GM23338 (cell line): ENCODE measurements at regions not wholly inside any gene's neighbourhood (a gene's known extent, or its start where the extent isn't known, plus 50 kb on each side); places are given as distances from the start of the nearest gene placed in this dataset.

Experiments
- ATAC-seq: fragments of 200-7000 bp; cut with Tn5 transposase; 3 replicates; pipeline ENCODE4 v1.9.1; 2020
- DNase-seq: peaks from one replicate; pipeline ENCODE4 v3.0.0-alpha.2; 2015; ENCODE audit warnings: low spot score
- H2AFZ ChIP-seq: fragments of 200-600 bp; sonication (generic); 2 replicates; pipeline ENCODE4 v1.8.0; 2016; ENCODE audit warnings: antibody characterized with exemption, mild to moderate bottlenecking, moderate library complexity
- H3F3A ChIP-seq: fragments of 200-600 bp; sonication (generic); replicated peaks from 2 replicates; pipeline ENCODE4 v1.8.0; 2017; ENCODE audit warnings: antibody characterized with exemption, mixed run types, low read depth
- H3K27ac ChIP-seq: fragments of 200-600 bp; sonication (generic); 2 replicates; pipeline ENCODE4 v1.6.1; 2016; ENCODE audit warnings: low read depth
- H3K27me3 ChIP-seq: fragments of 200-600 bp; sonication (generic); 2 replicates; pipeline ENCODE4 v1.8.0; 2016; ENCODE audit warnings: mild to moderate bottlenecking, mixed run types, moderate library complexity; ENCODE audit not compliant: insufficient read depth
- H3K36me3 ChIP-seq: fragments of 200-600 bp; sonication (generic); 2 replicates; pipeline ENCODE4 v1.8.0; 2016; ENCODE audit warnings: mild to moderate bottlenecking; ENCODE audit not compliant: insufficient read depth
- H3K4me1 ChIP-seq: fragments of 200-600 bp; sonication (generic); 2 replicates; pipeline ENCODE4 v1.8.0; 2016; ENCODE audit warnings: mild to moderate bottlenecking, moderate library complexity; ENCODE audit not compliant: insufficient read depth
- H3K4me2 ChIP-seq: fragments of 200-600 bp; sonication (generic); 2 replicates; pipeline ENCODE4 v1.7.1; 2017; ENCODE audit warnings: mixed run types
- H3K4me3 ChIP-seq: fragments of 200-600 bp; sonication (generic); 2 replicates; pipeline ENCODE4 v1.6.1; 2016; ENCODE audit warnings: mixed run types
- H3K79me2 ChIP-seq: fragments of 200-600 bp; sonication (generic); replicated peaks from 2 replicates; pipeline ENCODE4 v1.8.0; 2017; ENCODE audit warnings: mild to moderate bottlenecking; ENCODE audit not compliant: insufficient read depth
- H3K9me2 ChIP-seq: fragments of 200-600 bp; sonication (generic); 2 replicates; pipeline ENCODE4 v1.8.0; 2017; ENCODE audit not compliant: insufficient read depth
- H4K20me1 ChIP-seq: fragments of 200-600 bp; sonication (generic); replicated peaks from 2 replicates; pipeline ENCODE4 v1.8.0; 2017; ENCODE audit warnings: mild to moderate bottlenecking; ENCODE audit not compliant: insufficient read depth
- H3K27ac Mint-ChIP-seq: 2 replicates; pipeline ENCODE4 v1.8.0; 2020; ENCODE audit warnings: inconsistent platforms, mild to moderate bottlenecking, moderate library complexity, mixed read lengths
- H3K27me3 Mint-ChIP-seq: 3 replicates; pipeline ENCODE4 v1.8.0; 2022; ENCODE audit warnings: low read depth, mild to moderate bottlenecking, moderate library complexity, mixed read lengths, inconsistent platforms; ENCODE audit not compliant: insufficient read depth, poor library complexity
- H3K36me3 Mint-ChIP-seq: 3 replicates; pipeline ENCODE4 v1.8.0; 2021; ENCODE audit warnings: low read depth, mild to moderate bottlenecking, inconsistent platforms, moderate library complexity, mixed read lengths
- H3K4me1 Mint-ChIP-seq: 3 replicates; pipeline ENCODE4 v1.8.0; 2020; ENCODE audit warnings: mild to moderate bottlenecking, inconsistent platforms, mixed read lengths
- H3K4me3 Mint-ChIP-seq: 3 replicates; pipeline ENCODE4 v1.8.0; 2021; ENCODE audit warnings: moderate library complexity, mild to moderate bottlenecking, inconsistent platforms, mixed read lengths
- H3K9me3 Mint-ChIP-seq: 3 replicates; pipeline ENCODE4 v1.8.0; 2020; ENCODE audit warnings: moderate library complexity, mild to moderate bottlenecking, inconsistent platforms, mixed read lengths
- EZH2 ChIP-seq: fragments of 200-600 bp; sonication (generic); IDR thresholded peaks from one replicate; pipeline ENCODE4 v1.8.0; 2017; ENCODE audit warnings: antibody characterized with exemption, mild to moderate bottlenecking, low read depth; ENCODE audit not compliant: unreplicated experiment
- EZH2phosphoT487 ChIP-seq: fragments of 200-600 bp; sonication (generic); IDR thresholded peaks from one replicate; pipeline ENCODE4 v1.8.1; 2018; ENCODE audit warnings: antibody characterized with exemption; ENCODE audit not compliant: unreplicated experiment
- JUNB ChIP-seq: IDR thresholded peaks from one replicate; pipeline ENCODE4 v1.6.1; 2016; ENCODE audit warnings: antibody characterized with exemption; ENCODE audit not compliant: unreplicated experiment
- STAT1 ChIP-seq: IDR thresholded peaks from one replicate; pipeline ENCODE4 v1.6.1; 2016; ENCODE audit warnings: antibody characterized with exemption; ENCODE audit not compliant: unreplicated experiment
- ZNF114 ChIP-seq: fragments of 250-450 bp; sonication (Bioruptor Pico); IDR thresholded peaks from 2 replicates; pipeline ENCODE4 v1.5.0; 2020; ENCODE audit warnings: mild to moderate bottlenecking, moderate library complexity
- ZNF462 ChIP-seq: fragments of 250-450 bp; sonication (Bioruptor Pico); IDR thresholded peaks from 2 replicates; pipeline ENCODE4 v1.5.0; 2020; ENCODE audit warnings: mild to moderate bottlenecking, moderate library complexity

- no peak for TF ChIP-seq ZNF462 (CRISPR knock-in tag)
- no peak for TF ChIP-seq EZH2phosphoT487
- no peak for TF ChIP-seq EZH2
Observed at GRCh38 chr10:93250010-93250409, 176.3 kb downstream of the CYP26A1 start (continued).

- Histone ChIP-seq H3K27ac (no peak overlapping the region), H3K4me3 (no peak overlapping the region), H3K27me3 (no peaks in the 10 kb centered on the region), H4K20me1 (no peaks in the 10 kb centered on the region), H2AFZ (peak overlapping the region; percentile 47; the same call in 1 of the 2 replicates), H3F3A (no peaks in the 10 kb centered on the region), H3K9me2 (peaks cover 5% of the 10 kb centered on the region; the same call in 1 of the 2 replicates), H3K36me3 (no peaks in the 10 kb centered on the region), H3K4me1 (peaks cover 18% of the 10 kb centered on the region; the same call in 1 of the 2 replicates), H3K4me2 (no peak overlapping the region), H3K79me2 (no peaks in the 10 kb centered on the region)
- Mint-ChIP-seq H3K36me3 (no peaks in the 10 kb centered on the region), H3K9me3 (no peaks in the 10 kb centered on the region), H3K4me1 (peaks cover 7% of the 10 kb centered on the region), H3K4me3 (no peak overlapping the region), H3K27me3 (peaks cover 3% of the 10 kb centered on the region), H3K27ac (no peak overlapping the region)
- DNase-seq (no peak), ATAC-seq (no peak)
- TF ChIP-seq STAT1 (no peak), ZNF114 (CRISPR knock-in tag) (no peak), JUNB (no peak), ZNF462 (CRISPR knock-in tag) (no peak), EZH2 (no peak)
Observed at GRCh38 chr10:93254180-93254853, 180.6 kb downstream of the CYP26A1 start.
